DOHH2 (cell line): ENCODE measurements at regions not wholly inside any gene's neighbourhood (a gene's known extent, or its start where the extent isn't known, plus 50 kb on each side); places are given as distances from the start of the nearest gene placed in this dataset.

Experiments
- H3F3A ChIP-seq: fragments of 200-600 bp; sonication (generic), shearing (Covaris generic); 2 replicates; pipeline ENCODE4 v1.6.0; 2016; ENCODE audit warnings: antibody characterized with exemption, mild to moderate bottlenecking; ENCODE audit not compliant: control insufficient read depth, insufficient read depth
- H3K27ac ChIP-seq: fragments of 200-600 bp; sonication (generic); 2 replicates; pipeline ENCODE4 v1.5.1; 2014; ENCODE audit warnings: low read depth, mild to moderate bottlenecking, low read length, moderate library complexity
- H3K27me3 ChIP-seq: fragments of 200-600 bp; sonication (generic); 2 replicates; pipeline ENCODE4 v1.6.1; 2014; ENCODE audit warnings: mild to moderate bottlenecking, low read length, mixed read lengths; ENCODE audit not compliant: control insufficient read depth
- H3K36me3 ChIP-seq: fragments of 200-600 bp; sonication (generic); 2 replicates; pipeline ENCODE4 v1.6.1; 2014; ENCODE audit warnings: mild to moderate bottlenecking, low read length, moderate library complexity, mixed read lengths; ENCODE audit not compliant: control insufficient read depth
- H3K4me1 ChIP-seq: fragments of 200-600 bp; sonication (generic); 2 replicates; pipeline ENCODE4 v1.6.1; 2014; ENCODE audit warnings: mild to moderate bottlenecking, low read length, mixed read lengths; ENCODE audit not compliant: control insufficient read depth
- H3K4me2 ChIP-seq: fragments of 200-600 bp; sonication (generic); 2 replicates; pipeline ENCODE4 v1.6.0; 2014; ENCODE audit warnings: mild to moderate bottlenecking, low read length, moderate library complexity
- H3K4me3 ChIP-seq: fragments of 200-600 bp; sonication (generic); 2 replicates; pipeline ENCODE4 v1.5.1; 2014; ENCODE audit warnings: mild to moderate bottlenecking, low read length, mixed read lengths
- H3K79me2 ChIP-seq: fragments of 200-600 bp; sonication (generic); 2 replicates; pipeline ENCODE4 v1.6.1; 2014; ENCODE audit warnings: mild to moderate bottlenecking, low read length, mixed read lengths; ENCODE audit not compliant: control insufficient read depth
- H3K9me2 ChIP-seq: fragments of 200-600 bp; sonication (generic); replicated peaks from 2 replicates; pipeline ENCODE4 v1.6.1; 2014; ENCODE audit warnings: mild to moderate bottlenecking, low read length, mixed read lengths; ENCODE audit not compliant: control insufficient read depth
- H3K9me3 ChIP-seq: fragments of 200-600 bp; sonication (generic); 2 replicates; pipeline ENCODE4 v1.6.1; 2014; ENCODE audit warnings: antibody characterized with exemption, low read length, mixed read lengths; ENCODE audit not compliant: control insufficient read depth, insufficient read depth
- H4K20me1 ChIP-seq: fragments of 200-600 bp; sonication (generic); 2 replicates; pipeline ENCODE4 v1.6.0; 2014; ENCODE audit warnings: low read depth, mild to moderate bottlenecking, antibody characterized with exemption, low read length, moderate library complexity; ENCODE audit not compliant: control insufficient read depth, insufficient read depth
- CTCF ChIP-seq: fragments of 200-600 bp; sonication (generic); IDR thresholded peaks from one replicate; pipeline ENCODE4 v1.5.1; 2014; ENCODE audit warnings: antibody characterized with exemption, mild to moderate bottlenecking, low read depth, low read length; ENCODE audit not compliant: poor library complexity, severe bottlenecking
- EZH2phosphoT487 ChIP-seq: fragments of 200-600 bp; sonication (generic); IDR thresholded peaks from 2 replicates; pipeline ENCODE4 v1.6.1; 2017; ENCODE audit warnings: borderline replicate concordance, mild to moderate bottlenecking, antibody characterized with exemption, low read length, moderate library complexity, mixed read lengths

GRCh38 chr4:187929024-187929423 lies 66.5 kb upstream of the ZFP42 start:
- H3K27ac ChIP-seq: no peak overlapping the region
- no peaks in the 10 kb centered on the region for H3K9me2 ChIP-seq
- H3F3A ChIP-seq: no peaks in the 10 kb centered on the region
- no peaks in the 10 kb centered on the region for H3K79me2 ChIP-seq
- H3K36me3 ChIP-seq: no peaks in the 10 kb centered on the region
- no peak overlapping the region for H3K4me2 ChIP-seq
- H3K4me1 ChIP-seq: no peaks in the 10 kb centered on the region
- TF ChIP-seq CTCF (peak; percentile 14), EZH2phosphoT487 (no peak)
- H3K9me3 ChIP-seq: peaks cover 4% of the 10 kb centered on the region; the same call in 1 of the 2 replicates
- H3K4me3 ChIP-seq: no peak overlapping the region
- no peaks in the 10 kb centered on the region for H4K20me1 ChIP-seq
- no peaks in the 10 kb centered on the region for H3K27me3 ChIP-seq

- H3K36me3 ChIP-seq: no peaks in the 10 kb centered on the region
- no peak overlapping the region for H3K4me2 ChIP-seq
- H3F3A ChIP-seq: no peaks in the 10 kb centered on the region
- no peaks in the 10 kb centered on the region for H3K4me1 ChIP-seq
- no peak overlapping the region for H3K4me3 ChIP-seq
- H3K27ac ChIP-seq: no peak overlapping the region
- H3K79me2 ChIP-seq: no peaks in the 10 kb centered on the region
- H3K9me3 ChIP-seq: no peaks in the 10 kb centered on the region
- no peaks in the 10 kb centered on the region for H4K20me1 ChIP-seq
- H3K27me3 ChIP-seq: no peaks in the 10 kb centered on the region
- TF ChIP-seq EZH2phosphoT487 (no peak), CTCF (no peak)
- no peaks in the 10 kb centered on the region for H3K9me2 ChIP-seq
Measured at GRCh38 chr4:187934766-187935165, 60.8 kb upstream of the ZFP42 start.

- Histone ChIP-seq H3K9me2 (no peaks in the 10 kb centered on the region), H3K36me3 (no peaks in the 10 kb centered on the region), H3K9me3 (no peaks in the 10 kb centered on the region), H3F3A (no peaks in the 10 kb centered on the region), H3K4me3 (no peak overlapping the region), H3K4me1 (no peaks in the 10 kb centered on the region), H3K27me3 (no peaks in the 10 kb centered on the region), H3K4me2 (no peak overlapping the region), H3K79me2 (no peaks in the 10 kb centered on the region), H3K27ac (no peak overlapping the region), H4K20me1 (no peaks in the 10 kb centered on the region)
- TF ChIP-seq CTCF: no peak
- no peak for TF ChIP-seq EZH2phosphoT487
Measured at GRCh38 chr4:187937557-187937956, 58.0 kb upstream of the ZFP42 start.

- Histone ChIP-seq H4K20me1 (no peaks in the 10 kb centered on the region), H3K4me3 (no peak overlapping the region), H3F3A (no peaks in the 10 kb centered on the region), H3K27me3 (no peaks in the 10 kb centered on the region), H3K9me2 (no peaks in the 10 kb centered on the region), H3K79me2 (no peaks in the 10 kb centered on the region), H3K27ac (no peak overlapping the region), H3K36me3 (no peaks in the 10 kb centered on the region), H3K4me2 (no peak overlapping the region), H3K4me1 (no peaks in the 10 kb centered on the region), H3K9me3 (no peaks in the 10 kb centered on the region; the same call in 1 of the 2 replicates)
- TF ChIP-seq EZH2phosphoT487: no peak
- no peak for TF ChIP-seq CTCF
Measured at GRCh38 chr4:187940299-187940698, 55.3 kb upstream of the ZFP42 start.
